LNCAP (cell line): ENCODE measurements at regions not wholly inside any gene's neighbourhood (a gene's known extent, or its start where the extent isn't known, plus 50 kb on each side); places are given as distances from the start of the nearest gene placed in this dataset.

Experiments
- CTCF ChIP-seq: fragments of 450-650 bp; IDR thresholded peaks from 2 replicates; pipeline ENCODE4 v1.5.1; 2017; ENCODE audit warnings: mild to moderate bottlenecking

GRCh38 chr4:97081951-97082350 lies 1061.3 kb downstream of the STPG2 start:
- no peak for TF ChIP-seq CTCF

- no peak for TF ChIP-seq CTCF
These were observed 1040.0 kb downstream of the STPG2 start for GRCh38 chr4:97103252-97103651.

DNA sequence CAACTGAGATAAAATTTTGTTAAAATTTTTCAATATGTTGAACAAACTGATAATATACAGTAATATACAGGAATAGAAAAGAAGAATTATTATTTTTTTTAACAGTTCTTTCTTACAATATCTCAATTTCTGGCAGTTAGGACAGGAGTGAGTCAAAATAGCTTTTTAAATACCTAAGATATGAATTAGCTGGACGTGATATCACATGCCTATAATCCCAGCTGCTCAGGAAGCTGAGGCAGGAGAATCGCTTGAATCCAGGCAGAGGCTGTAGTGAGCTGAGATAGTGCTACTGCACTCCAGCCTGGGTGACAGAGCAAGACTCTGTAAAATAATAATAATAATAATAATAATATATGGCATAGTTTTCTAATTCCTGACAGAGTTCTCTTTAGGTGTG lies 1039.3 kb downstream of the STPG2 start:
- TF ChIP-seq CTCF, result no peak

DNA sequence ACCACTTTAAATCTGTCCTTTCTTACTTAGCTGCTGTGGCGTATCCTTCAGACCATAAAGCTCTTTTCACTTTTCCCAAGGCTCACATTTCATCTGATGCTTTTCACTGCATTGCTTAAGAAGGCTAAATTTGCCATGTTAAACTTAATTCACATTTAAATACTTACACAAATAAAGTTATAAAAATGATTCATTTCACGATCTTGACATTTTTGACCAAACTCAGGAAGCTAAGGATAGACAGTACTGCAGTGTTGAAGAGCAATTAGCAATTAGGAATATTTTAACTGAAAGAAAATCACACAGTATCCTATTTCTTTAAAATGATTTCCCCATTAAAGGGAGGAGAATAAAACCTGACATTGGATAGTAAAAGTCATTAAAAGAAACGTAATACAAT lies 1038.6 kb downstream of the STPG2 start:
- no peak for TF ChIP-seq CTCF

DNA sequence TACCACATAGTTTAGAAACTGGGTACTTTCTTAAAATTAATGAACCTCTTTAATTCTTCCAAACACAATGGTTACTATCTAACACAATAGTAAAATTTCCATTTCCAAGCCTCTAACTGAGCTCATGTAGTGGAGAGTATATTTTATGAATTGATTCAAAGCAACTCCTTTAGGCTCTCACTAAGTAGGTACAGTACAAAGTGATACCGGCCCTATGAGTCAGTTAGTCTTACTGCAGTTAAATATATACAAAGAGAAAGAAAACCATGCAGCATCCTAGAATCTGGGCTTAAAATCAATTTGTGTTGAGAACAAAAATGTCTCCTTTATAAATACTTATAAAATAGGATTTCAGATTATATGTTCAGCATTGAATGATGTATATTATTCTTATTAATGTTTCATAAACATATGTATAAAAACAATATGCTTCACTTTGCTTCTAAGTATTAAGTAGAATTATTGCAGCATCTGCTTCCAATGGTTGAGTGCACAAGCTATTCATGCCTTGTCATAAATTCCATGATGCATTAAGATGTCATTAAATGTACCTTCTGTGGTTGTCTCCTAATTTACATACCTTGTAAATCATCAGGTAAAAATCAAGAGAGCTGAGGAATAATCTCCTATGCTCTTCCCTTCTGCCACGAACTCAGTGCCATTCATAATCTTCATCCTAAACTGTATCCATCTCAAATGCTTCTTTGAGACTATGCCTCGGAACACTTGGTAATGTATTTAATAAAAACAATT lies 1037.8 kb downstream of the STPG2 start:
- TF ChIP-seq CTCF, result no peak

DNA sequence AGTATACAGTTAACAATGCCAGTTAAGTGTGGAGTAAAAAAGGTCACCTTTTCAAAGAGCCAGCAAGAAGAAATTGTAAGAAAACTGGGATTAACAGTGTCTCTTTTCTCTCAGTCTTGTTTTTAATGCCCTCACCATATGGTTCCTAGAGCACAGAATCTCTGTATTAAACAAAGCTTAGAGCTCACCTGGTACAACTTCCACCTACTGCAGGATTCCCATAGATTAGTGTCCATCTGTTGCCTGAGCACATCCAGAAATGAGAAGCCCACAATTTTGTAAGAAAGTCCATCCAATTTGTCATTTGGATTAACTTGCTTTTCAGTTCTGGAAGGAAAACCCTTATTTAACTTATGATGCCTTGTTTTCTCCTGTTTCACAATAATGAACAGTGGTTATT lies 1037.1 kb downstream of the STPG2 start:
- no peak for TF ChIP-seq CTCF

- TF ChIP-seq CTCF, result no peak
These were observed 1032.8 kb downstream of the STPG2 start for GRCh38 chr4:97110506-97110905.

DNA sequence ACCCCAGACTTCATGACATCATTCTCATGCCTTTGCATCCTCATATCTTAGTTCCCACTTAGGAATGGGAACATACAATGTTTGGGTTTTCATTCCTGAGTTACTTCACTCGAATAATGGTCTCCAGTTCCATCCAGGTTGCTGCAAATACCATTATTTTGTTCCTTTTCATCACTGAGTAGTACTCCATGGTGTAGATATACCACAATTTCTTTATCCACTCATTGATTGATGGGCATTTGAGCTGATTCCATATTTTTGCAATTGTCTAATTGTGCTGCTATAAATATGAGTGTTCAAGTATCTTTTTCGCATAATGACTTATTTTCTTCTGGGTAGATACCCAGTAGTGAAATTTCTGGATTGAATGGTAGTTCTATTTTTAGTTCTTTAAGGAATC lies 1026.8 kb downstream of the STPG2 start:
- no peak for TF ChIP-seq CTCF
